ENCODE measurements at regions not wholly inside any gene's neighbourhood (a gene's known extent, or its start where the extent isn't known, plus 50 kb on each side); places are given as distances from the start of the nearest gene placed in this dataset.

DNA sequence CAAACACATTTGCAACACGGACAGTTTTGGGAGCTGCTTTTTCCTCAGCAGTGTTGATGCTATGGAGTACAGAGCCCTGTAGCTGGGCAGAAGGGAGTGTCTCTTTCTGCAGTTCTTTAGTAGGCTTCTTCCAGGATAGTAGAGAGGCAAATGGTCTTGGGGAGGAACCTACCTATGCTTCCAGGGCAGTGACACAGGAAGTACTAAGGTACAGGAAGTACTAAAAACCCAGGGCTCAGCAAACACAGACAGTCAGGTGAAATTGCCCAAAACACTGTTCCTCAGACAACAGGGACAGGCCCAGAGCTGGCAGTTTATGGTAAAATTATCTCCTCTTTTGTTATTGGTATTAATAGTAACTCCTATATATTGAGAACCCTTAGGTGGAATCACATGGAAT is 217.6 kb downstream of the TTC8 start:
- TF ChIP-seq POLR2A (IDR thresholded peaks at IDR 0.05; ENCODE audit: control extremely low read depth in 1 of 2, low read depth in 2 of 2, low read length in 2 of 2) (no peak), CHD1 (IDR thresholded peaks at IDR 0.05; ENCODE audit: low read depth, low read length) (no peak)
- TF ChIP-seq, protein P1, sequence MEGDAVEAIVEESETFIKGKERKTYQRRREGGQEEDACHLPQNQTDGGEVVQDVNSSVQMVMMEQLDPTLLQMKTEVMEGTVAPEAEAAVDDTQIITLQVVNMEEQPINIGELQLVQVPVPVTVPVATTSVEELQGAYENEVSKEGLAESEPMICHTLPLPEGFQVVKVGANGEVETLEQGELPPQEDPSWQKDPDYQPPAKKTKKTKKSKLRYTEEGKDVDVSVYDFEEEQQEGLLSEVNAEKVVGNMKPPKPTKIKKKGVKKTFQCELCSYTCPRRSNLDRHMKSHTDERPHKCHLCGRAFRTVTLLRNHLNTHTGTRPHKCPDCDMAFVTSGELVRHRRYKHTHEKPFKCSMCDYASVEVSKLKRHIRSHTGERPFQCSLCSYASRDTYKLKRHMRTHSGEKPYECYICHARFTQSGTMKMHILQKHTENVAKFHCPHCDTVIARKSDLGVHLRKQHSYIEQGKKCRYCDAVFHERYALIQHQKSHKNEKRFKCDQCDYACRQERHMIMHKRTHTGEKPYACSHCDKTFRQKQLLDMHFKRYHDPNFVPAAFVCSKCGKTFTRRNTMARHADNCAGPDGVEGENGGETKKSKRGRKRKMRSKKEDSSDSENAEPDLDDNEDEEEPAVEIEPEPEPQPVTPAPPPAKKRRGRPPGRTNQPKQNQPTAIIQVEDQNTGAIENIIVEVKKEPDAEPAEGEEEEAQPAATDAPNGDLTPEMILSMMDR (IDR thresholded peaks at IDR 0.05; ENCODE audit: control extremely low read depth in 1 of 3, insufficient read depth in 1 of 3, low read depth in 1 of 3, low read length in 3 of 3): no peak

Data from H1 (cell line).